Thyroid gland (tissue), 4 donors: ENCODE measurements at regions not wholly inside any gene's neighbourhood (a gene's known extent, or its start where the extent isn't known, plus 50 kb on each side); places are given as distances from the start of the nearest gene placed in this dataset.
"Not testable (repeated sequence)": the region's sequence is repeated elsewhere in the genome, so short reads cannot be mapped to it uniquely, and the experiment has no call there.

Source experiments
- POLR2A ChIP-seq, 2 donors: fragments of 450-650 bp; IDR thresholded peaks; one replicate each; pipeline ENCODE4 v1.6.1; 2017; ENCODE audit warnings: antibody characterized with exemption in 2 of 2, mild to moderate bottlenecking in 2 of 2, moderate library complexity in 1 of 2
- TF ChIP-seq, protein P1 (sequence below), 6 experiments: fragments of 200-600 bp in 3 of 6; fragments of 450-650 bp in 3 of 6; sonication (generic) in 3 of 6; IDR thresholded peaks; one replicate each; pipeline ENCODE4 v1.5.1; 2016 to 2019; ENCODE audit warnings: antibody characterized with exemption in 6 of 6, mild to moderate bottlenecking in 2 of 6, inconsistent platforms in 1 of 6, moderate library complexity in 1 of 6

DNA sequence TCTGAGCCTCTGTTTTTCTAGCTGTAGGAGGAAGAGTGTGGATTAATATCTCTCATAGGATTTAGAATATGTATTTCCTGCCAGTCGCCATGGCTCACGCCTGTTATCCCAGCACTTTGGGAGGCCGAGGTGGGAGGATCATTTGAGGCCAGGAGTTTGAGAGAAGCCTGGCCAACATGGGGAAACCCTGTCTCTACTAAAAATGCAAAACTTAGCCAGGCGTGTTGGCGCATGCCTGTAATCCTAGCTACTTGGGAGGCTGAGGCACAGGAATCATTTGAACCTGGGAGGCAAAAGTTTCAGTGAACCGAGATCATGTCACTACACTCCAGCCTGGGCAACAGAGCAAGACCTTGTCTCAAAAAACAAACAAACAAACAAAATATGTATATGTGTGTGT lies 143.9 kb downstream of the CEBPB start:
- TF ChIP-seq POLR2A (IDR thresholded peaks at IDR 0.05) = not testable (repeated sequence)
- TF ChIP-seq, protein P1, sequence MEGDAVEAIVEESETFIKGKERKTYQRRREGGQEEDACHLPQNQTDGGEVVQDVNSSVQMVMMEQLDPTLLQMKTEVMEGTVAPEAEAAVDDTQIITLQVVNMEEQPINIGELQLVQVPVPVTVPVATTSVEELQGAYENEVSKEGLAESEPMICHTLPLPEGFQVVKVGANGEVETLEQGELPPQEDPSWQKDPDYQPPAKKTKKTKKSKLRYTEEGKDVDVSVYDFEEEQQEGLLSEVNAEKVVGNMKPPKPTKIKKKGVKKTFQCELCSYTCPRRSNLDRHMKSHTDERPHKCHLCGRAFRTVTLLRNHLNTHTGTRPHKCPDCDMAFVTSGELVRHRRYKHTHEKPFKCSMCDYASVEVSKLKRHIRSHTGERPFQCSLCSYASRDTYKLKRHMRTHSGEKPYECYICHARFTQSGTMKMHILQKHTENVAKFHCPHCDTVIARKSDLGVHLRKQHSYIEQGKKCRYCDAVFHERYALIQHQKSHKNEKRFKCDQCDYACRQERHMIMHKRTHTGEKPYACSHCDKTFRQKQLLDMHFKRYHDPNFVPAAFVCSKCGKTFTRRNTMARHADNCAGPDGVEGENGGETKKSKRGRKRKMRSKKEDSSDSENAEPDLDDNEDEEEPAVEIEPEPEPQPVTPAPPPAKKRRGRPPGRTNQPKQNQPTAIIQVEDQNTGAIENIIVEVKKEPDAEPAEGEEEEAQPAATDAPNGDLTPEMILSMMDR (IDR thresholded peaks at IDR 0.05) = not testable (repeated sequence)
